ENCODE measurements at regions not wholly inside any gene's neighbourhood (a gene's known extent, or its start where the extent isn't known, plus 50 kb on each side); places are given as distances from the start of the nearest gene placed in this dataset.

DNA sequence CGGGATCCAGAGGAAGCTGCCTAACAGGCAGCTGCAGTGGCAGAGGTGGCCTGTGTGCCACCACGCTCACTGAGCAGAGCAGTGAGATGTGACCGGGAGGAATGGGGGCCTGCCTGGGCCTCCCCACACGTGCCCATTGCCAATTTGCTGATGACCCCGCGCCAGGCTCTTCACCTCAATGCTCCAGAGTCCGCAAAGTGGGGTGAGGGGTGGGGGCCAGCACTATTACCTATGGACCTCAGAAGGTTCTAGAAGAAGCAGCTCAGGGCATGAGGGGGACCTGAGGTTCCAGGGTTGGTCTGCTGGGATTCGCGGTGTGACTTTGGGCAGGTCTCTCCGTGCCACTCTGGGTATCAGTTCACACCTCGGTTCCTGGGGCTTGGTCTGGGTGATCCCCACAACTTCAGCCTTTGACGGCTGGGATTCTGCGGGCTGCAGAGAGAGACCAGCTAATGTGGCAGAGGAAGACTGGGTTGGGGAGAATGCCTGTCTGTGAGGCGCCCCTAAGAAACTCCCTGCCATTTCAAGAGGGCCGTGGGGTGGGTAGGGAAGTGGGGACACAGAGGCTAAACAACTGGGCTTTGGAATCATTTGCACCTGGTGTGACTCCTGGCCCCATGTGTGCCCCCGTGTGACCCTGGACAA lies 231.0 kb upstream of the MVB12B start:
- no peak for DNase-seq

DNA sequence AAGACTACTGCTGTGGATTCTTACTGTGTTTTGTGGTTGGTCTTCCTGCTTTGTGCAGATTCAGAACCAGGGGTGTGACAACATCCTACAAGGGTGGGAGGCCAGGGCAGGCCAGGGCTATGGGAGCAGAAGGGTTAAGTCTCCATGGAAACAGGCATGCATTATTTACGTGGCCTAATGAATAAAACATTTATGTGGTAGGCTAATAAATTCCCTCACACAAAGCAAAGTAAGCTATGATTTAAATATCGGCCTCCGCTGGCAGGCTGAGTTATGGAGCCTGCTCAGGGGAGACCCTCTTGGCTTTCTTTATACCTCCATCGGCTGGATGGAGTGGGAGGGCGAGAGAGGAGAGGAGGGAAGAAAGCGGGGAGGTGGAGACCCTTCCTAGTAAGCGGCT lies 230.3 kb upstream of the MVB12B start:
- DNase-seq, result no peak

DNA sequence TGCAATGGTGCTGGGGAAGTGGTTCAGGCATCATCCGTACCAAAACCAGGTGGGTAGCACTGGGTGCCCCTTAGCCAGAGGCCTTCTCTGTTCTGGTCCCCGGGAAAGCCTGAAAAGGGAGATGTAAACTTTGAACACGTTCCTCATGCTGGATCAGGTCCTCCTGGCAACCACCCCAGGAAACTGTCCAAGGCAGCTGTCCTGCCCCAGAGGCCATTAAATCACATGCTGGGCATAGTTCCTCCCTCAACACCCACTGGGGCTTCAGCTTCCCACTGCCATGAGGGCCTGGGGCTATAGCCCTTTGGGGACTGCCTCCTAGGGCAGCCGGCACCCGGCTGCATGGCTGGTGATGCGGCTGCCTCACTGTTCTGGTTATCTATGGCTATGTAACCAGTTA lies 228.9 kb upstream of the MVB12B start:
- peak; percentile 31 for DNase-seq

DNA sequence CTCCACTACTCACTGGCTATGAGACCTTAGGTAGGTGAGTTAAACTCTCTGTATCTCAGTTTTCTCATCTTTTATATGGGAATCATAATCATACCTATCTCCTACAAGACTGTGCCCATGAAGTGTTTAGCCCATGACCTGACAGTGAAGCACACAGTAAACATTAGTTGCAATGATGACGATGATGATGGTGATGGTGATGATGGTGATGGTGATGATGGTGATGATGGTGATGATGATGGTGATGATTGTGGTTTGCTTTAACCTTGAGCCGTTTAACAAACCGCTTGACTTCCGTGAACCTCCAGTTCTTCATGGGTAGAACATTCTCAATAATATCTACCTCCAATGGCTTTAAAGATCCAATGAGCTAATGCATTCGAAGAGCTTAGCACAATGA lies 220.2 kb upstream of the MVB12B start:
- DNase-seq, result no peak

DNA sequence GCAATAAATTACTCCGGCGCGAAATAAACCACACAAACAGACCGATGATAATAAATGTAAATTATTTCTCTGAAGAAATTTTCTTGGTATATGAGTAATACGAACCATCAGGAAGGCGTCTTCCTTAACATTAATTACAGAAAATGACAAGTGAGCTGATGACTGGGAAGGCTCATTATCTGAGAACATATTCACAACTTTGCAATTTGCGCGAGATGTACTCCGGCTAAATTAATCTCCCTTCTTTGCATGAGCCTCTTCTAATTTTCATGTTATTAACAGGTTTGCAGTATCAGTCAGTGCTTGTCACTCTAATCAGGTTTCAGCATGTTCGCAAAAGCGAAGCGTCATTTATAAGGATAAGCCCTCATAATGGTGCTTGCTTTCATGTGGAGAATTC lies 218.9 kb upstream of the MVB12B start:
- no peak for DNase-seq

DNA sequence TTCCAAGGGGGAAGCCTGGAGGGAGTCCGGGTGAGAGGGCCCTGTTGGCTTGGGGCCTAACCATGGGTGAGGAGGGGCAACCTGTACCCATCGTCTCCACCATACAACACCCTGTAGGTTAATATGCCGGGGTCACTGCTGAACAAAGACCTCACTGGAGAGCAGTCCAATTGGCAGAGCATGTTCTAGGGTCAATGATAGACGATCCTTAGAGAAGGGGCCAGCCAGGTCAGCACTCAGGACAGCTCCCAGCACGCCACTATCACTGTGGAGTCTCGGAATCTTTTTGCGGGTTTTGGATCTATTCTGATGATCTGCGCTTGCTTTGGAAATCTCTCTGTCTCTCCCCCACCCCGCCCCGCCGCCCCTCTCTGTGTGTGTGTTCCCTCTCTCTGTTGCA lies 218.4 kb upstream of the MVB12B start:
- DNase-seq, result peak; percentile 30

DNA sequence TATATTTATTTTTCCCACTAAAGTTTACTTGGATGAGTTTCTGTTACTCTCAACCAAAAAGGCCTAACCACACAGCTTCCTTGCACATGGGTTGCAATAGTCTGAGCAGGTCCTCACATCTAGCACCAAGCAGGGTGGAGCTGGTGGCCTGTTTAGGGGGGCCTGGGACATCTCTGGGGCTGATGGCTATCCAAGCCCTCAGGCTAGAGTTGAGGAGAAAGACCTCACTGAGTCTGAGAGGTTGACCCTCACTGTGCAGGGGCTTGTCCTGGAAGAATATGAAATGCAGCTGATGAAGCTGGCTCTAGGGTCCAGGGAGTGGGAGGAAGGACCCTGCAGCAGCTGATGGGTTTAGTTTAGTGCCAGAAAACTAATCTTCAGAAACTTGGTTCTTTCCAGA lies 217.1 kb upstream of the MVB12B start:
- DNase-seq, result no peak

DNA sequence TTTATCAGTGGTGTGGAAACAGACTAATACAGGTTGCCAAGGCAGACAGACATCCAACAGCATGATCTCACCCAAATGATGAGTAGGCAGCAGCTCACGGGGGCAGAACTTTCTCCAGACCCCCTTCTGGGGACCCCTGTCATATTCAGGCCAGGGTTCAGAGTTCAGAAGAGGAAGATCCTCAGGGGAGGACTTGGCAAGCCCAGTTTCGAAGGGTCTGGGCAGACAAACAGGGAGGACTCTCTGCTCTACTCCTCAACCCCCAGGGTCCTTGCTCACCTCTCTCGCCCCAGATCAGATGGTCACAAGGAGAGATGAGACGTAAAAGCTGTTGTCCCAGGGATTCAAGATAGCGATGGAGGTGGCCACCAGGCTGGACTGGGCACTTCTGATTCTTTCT lies 215.1 kb upstream of the MVB12B start:
- no peak for DNase-seq

DNA sequence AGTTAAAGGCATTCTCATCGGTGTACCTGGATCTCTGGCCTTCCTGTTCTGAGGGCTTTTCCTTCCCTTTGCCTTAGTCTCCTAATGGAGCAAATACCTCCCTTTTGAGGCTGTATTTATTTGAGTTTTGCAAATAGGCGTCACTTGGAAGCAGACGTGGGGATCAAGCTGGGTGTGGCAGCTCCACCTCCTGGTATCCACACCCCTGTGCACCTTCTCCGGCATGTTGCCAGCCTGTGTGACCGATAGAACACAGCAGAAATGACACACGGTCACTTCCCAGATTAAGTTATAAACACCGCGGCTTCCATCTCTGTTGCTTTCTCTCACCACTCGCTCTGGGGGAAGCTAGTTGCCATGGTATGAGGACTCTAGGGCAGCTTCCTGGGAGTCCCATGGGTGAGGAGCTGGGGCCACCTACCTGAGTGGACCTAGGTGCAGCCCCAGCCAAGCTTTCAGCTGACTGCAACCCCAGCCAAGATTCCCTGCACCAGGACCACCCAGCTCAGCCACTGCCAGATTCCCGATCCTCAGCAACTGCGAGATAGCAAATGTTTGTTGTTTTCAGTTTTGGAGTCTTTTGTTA lies 214.4 kb upstream of the MVB12B start:
- no peak for DNase-seq

DNA sequence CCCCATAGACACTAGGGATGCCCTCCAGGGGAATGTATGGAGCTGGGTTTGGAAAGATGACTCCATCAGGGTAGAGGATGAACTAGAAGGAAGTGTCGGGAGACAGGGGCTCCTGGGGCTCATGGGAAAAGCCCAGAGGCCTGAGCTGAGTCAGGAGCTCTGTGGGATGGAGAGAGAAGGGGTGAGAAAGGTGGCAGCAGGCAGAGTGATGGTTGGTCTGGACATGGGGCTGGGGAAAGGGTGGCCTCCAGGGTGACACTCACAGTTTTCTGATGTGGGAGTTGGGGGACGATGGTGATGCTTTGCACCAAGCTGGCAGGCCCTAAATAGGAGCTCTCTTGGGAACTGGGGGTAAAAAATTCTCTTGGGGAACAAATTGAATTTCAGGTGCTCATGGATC lies 213.5 kb upstream of the MVB12B start:
- no peak for DNase-seq

DNA sequence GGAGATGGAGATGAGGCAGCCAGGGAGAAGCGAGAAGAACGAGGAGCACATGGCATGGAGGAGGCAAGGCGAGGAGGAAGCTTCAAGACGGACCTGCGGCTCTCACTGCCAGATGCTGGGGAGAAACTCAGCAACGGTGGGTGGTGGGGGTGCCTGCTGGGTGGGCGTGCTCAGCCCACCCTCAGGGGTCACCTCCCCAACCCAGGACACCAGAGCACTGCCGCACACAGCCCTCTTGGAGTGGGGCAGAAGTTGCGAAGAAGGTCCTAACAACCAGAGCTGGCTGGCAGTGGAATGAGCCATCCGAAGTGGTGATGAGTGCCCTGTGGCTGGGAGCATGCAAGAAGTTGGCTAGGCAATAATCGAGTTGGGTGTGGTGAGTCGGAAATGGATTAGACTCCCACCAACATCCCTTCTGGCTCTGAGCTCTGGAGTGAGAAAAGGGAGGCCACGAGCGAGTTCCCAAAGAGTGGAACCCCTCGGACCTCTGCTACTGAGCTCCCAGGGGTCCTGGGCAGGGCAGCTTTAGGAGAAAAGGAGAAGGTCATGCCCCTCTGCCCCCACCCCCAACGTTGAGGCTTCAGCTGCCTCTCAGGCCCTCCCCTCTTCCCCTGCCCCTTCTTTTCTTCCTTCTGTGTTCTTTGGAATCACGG lies 212.7 kb upstream of the MVB12B start:
- DNase-seq, result no peak

DNA sequence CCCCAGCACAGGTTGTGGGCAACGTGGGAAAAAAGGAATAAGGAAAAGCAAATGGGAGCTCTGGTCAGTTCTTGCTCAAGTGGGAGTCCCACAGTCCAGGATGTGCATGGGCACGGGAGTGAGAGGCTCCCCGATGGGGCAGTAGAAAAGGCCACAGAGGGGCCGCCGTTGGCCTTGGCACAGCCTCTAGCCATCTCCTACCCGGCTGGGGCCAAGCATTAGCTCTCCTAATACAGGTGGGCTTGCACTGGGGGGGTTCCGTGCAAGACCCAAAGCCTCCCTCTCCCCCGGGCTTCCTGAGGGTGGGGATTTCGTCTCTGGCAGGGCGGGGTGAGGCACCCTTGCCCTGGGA lies 212.2 kb upstream of the MVB12B start:
- DNase-seq, result no peak

DNA sequence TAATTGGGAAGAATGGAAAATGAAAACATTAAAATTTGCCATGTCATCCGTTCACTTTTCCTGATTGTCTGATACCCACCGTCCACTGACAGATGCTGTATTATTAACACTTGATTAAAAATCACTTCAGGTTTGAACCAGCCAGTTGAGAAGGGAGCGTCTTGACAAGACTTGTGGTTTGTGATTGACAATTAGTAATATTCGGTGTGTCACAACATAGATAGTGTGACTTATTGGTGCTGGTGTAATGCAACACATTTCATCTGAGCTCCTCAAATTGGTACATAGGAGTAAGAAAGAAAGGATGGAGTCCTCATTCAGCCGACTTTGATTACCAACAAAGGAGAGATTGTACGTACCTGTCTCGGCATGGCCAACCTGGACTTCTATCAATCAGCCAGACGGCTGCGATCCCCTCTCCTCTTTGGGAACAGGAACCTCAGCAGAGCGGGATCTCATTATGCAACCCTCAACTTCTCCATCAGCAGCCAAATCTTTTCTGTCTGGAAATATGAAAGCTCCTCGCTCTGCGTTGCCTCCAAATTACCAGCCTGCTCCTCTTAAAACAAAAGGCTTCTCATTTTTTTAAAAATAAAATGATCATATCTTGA lies 211.7 kb upstream of the MVB12B start:
- DNase-seq, result no peak

DNA sequence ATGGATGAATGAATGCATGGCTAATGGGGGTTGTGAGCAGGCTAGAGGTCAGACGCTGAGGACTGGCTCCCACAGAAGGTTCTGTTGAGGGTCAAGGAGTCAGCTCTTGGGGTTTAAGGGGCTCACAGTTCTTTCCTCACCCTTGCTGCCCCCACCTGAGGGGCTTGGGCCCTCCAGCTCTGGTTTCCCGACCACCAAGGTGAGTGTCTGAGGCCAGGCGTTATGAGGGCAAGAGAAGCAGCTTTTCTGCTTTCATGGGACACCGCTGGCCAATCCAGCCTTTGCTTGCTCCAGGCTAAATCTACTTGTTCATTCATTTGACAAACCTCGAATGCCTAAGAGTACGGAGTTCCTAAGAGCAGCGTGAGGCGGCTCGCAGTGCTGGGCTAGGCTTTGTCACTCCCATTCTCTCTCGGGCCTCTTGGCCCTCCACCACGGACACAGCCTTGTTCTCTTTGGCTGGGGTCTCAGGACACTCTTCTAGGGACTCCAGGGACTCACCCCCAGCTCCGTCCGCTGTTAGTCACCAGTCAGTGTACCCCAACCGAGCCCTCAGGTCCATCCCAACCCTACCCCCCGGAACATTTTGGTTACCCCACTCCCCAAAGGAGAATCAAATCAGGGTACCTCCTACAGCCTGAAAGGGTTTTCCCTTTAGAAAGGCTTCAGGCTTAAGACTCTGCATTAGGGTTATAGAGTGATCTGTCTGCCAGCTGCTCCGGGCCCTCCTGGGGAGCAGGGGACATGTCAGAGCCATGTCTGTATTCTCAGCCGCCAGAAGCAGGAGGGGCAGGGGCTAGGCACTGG lies 210.1 kb upstream of the MVB12B start:
- DNase-seq, result no peak

DNA sequence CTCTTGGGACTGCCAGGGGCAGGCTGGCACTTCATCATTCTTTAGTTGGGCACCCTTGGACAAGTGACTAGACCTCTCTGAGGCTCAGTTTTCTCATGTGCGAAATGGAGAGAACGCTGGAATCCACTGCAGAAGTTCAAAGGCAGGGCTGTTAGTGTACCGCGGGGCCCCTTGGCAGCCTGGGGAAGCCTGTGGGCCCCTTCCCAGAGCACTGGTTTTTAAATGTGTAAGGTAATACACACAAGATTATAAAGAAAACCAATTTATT lies 209.5 kb upstream of the MVB12B start:
- DNase-seq, result no peak

DNA sequence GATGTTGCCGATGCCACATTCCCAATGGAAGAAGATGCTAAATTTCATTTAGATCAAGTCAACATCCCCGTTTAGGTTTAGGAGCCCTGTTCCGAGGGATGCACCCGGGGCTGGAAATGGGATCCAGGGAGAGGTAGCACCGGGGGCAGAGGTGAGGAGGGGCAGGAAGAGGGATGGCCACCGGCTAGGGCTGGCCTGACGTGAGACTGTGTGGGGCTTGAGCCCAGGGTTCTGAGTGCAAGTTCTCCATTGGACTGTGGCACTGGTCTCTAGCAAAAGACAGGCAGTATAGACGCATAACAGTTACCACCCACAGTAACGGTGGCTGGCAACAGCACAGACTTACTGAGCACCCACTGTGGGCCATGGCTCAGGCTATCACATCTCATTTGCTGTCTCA lies 209.0 kb upstream of the MVB12B start:
- no peak for DNase-seq

DNA sequence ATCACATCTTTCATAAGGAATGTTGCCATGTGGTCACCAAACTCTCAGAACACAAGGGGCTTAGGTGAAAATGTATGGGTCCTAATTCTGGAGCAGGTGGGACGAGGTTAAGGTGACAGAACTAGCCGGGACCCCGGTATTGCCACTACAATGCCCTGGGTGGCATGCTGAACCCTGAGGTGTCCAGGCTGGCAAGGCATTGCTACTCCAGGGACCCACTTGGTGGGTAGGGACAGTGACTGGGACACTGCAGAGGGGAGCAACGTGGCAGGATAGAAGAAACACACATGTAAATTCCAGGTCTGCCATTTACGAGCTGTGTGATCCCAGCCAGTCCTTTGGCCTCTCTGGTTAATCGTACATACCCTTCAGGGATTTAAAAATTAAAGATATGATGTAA lies 206.9 kb upstream of the MVB12B start:
- DNase-seq, result no peak

DNA sequence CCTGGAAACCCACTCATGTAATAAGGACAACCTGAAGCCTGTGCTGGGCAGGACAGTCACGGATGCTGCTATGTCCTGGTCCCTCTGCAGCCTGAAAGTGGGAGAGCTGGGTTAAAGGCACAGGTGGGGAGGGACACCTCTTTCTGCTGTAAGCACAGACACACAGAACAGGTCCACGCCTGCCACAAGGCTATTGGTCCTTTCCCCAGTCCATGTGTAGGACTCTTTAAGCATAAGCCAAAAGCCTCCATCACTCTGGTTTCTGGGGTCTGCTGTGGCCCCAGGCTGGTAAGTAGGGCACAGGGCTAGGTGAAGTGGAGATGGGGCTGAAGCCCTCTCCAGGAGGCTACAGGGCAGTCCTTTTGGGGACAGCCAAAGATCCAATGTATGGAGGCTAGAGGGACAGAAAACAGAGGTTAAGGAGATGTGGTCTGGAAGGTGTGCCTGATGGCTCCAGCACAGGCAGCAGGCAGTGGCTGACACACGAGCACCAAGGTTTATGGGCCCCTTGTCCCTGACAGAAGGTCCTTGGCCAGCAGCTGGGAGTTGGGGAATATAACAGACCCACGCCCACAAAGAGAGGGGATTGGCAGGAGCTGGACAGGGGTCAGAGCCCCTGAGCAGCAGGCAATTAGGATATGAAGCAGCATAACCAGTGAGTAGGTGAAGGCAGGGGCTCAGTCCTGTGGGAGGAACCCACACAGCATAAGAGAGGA lies 203.6 kb upstream of the MVB12B start:
- DNase-seq, result no peak

DNA sequence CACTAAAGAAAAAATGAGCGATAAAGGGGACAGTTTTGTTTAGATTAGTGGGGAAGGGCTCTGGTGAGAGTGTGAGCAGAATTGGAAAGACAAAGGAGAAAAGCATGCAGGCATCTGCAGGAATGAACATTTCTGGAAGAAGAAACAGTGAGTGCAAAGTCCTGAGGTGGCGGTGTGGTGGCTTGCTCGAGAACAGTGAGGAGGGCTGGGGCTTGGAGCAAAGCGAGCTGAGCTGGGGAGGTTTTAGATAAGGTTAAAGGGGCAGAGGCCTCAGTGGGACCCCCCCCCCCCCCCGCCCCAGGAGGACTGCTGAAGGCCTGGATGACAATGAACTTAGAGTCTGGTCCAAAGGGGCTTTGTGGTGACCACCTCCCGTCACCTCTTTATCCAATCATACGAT lies 202.7 kb upstream of the MVB12B start:
- DNase-seq, result no peak

DNA sequence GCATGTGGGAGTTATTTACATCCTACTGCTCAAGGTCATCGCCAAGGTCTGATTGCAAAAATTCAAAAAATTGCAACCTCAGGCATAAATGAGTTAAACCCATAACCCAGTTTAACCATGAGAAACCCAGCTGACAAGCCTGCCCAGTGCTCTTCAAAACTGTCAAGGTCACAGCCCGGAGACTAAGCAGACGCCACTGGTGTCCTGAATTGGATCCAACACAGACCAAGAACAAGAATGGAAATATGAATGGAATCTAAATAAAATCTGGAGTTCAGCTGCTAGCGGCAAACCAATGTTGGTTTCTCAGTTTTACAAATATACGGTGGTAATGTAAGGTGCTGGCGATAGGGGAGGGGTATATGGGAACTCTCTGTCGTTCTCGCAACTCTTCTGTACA lies 201.5 kb upstream of the MVB12B start:
- DNase-seq, result no peak

DNA sequence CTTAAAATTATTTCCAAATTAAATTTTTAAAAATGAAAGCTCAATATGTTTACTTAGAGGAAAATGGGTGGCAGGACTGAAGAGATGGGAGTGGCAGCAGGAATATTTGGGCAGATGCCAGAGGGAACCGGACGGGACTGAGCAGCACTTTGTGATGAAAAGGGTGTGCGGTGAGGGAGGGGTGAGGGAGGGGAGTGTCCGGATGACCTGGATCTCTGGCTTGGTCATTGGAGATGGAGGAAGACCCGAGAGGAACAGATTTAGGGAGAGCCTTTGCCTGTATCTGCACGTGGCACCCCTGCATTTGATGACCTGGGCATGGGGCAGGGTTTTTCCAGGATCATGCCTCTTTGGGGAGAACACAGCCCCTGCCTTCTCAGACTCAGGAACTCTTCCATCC lies 201.1 kb upstream of the MVB12B start:
- DNase-seq, result no peak

DNA sequence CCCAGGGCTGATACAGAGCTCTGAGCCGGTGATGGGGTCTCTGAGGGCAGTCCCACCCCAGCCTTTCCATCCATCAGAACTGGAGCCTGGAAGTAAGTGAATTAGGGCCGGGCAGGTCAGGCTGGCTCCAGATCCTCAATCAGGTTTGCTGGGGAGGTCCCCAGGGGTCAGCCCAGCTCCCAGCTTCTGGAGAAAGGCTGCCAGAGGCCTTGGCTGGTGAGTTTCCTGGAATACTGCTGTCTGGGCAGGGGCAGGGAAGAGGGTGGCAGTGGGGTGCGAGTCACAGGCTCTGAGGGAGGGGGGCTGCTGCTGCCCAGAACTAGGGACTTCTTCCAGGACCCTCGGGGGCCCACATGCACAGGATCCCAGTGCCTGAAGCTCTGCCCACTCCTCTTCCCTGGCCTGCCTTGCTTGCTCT lies 200.6 kb upstream of the MVB12B start:
- no peak for DNase-seq

DNA sequence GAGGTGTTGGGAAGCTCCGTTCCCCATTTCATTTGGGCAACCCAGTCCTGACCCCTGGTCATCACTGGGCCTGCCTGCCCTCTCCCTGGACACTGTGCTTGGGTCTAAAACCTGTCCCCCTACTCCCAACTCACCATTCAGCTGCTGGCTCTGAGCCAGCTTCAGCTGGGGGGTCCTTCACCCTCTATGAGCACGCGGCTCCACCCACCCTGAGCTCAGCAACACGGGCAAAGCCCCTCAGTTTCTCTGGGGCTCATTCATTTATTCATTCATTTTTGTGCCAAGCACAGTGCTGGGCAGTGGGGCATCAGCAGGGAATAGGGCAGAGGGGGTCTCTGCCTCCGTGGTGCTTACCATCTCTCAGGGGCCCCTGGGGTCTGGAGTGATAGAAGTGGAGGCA lies 199.8 kb upstream of the MVB12B start:
- no peak for DNase-seq

Measured in right hindlimb (tissue), 1 donor.